Mesenchymal stem cell (in vitro differentiated cells and primary cell): ENCODE measurements at regions not wholly inside any gene's neighbourhood (a gene's known extent, or its start where the extent isn't known, plus 50 kb on each side); places are given as distances from the start of the nearest gene placed in this dataset.

ENCODE experiments used
- DNase-seq: peaks from one replicate; pipeline ENCODE4 v3.0.0-alpha.2; 2013
- H2AFZ ChIP-seq: one replicate; pipeline ENCODE4 v1.6.1; 2013; ENCODE audit warnings: low read depth, mild to moderate bottlenecking, control low read depth, inconsistent platforms, low read length, moderate library complexity
- H2AK5ac ChIP-seq: 2 replicates; pipeline ENCODE4 v1.6.1; 2013; ENCODE audit warnings: low read length, moderate library complexity, mild to moderate bottlenecking, inconsistent platforms; ENCODE audit not compliant: severe bottlenecking
- H2BK120ac ChIP-seq: one replicate; pipeline ENCODE4 v1.6.1; 2013; ENCODE audit warnings: low read depth, mild to moderate bottlenecking, inconsistent platforms, low read length, moderate library complexity
- H2BK12ac ChIP-seq, 2 experiments: one replicate each; pipeline ENCODE4 v1.6.1; 2013; ENCODE audit warnings: inconsistent platforms in 2 of 2, low read length in 2 of 2, mild to moderate bottlenecking in 2 of 2, moderate library complexity in 2 of 2, control low read depth in 1 of 2
- H2BK15ac ChIP-seq: one replicate; pipeline ENCODE4 v1.6.1; 2013; ENCODE audit warnings: mild to moderate bottlenecking, low read depth, inconsistent platforms; ENCODE audit not compliant: poor library complexity, severe bottlenecking
- H2BK5ac ChIP-seq: 2 replicates; pipeline ENCODE4 v1.6.1; 2013; ENCODE audit warnings: low read depth, mild to moderate bottlenecking, low read length, control low read depth, inconsistent platforms; ENCODE audit not compliant: poor library complexity, severe bottlenecking
- H3K14ac ChIP-seq, 2 experiments: one replicate each; pipeline ENCODE4 v1.6.1; 2013; ENCODE audit warnings: inconsistent platforms in 2 of 2, low read length in 2 of 2, control low read depth in 1 of 2, mild to moderate bottlenecking in 1 of 2, moderate library complexity in 1 of 2
- H3K18ac ChIP-seq, 2 experiments: one replicate each; pipeline ENCODE4 v1.6.1; 2013; ENCODE audit warnings: inconsistent platforms in 2 of 2, low read length in 2 of 2, control low read depth in 1 of 2, low read depth in 1 of 2, mild to moderate bottlenecking in 1 of 2
- H3K23ac ChIP-seq, 2 experiments: one replicate each; pipeline ENCODE4 v1.6.1; 2013; ENCODE audit warnings: inconsistent platforms in 2 of 2, low read length in 2 of 2, mild to moderate bottlenecking in 2 of 2, moderate library complexity in 2 of 2, control low read depth in 1 of 2
- H3K27ac ChIP-seq: 2 replicates; pipeline ENCODE4 v1.5.1; 2013; ENCODE audit warnings: mild to moderate bottlenecking, moderate library complexity, low read length, control low read depth, inconsistent platforms; ENCODE audit not compliant: poor library complexity, severe bottlenecking
- H3K27me3 ChIP-seq, 2 experiments: 2 replicates each; pipeline versions ENCODE4 v1.6.1 to v1.7.0; 2013; ENCODE audit warnings: low read length in 2 of 2, mild to moderate bottlenecking in 2 of 2, moderate library complexity in 2 of 2, control low read depth in 1 of 2, inconsistent platforms in 1 of 2; ENCODE audit not compliant: control insufficient read depth in 1 of 2, insufficient read depth in 1 of 2
- H3K36me3 ChIP-seq, 2 experiments: 2 replicates each; pipeline versions ENCODE4 v1.6.1 to v1.7.0; 2013; ENCODE audit warnings: low read length in 2 of 2, control low read depth in 1 of 2, inconsistent platforms in 1 of 2, low read depth in 1 of 2, mild to moderate bottlenecking in 1 of 2; ENCODE audit not compliant: insufficient read depth in 2 of 2, control insufficient read depth in 1 of 2
- H3K4ac ChIP-seq, 2 experiments: one replicate each; pipeline ENCODE4 v1.6.1; 2013; ENCODE audit warnings: inconsistent platforms in 2 of 2, low read length in 2 of 2, mild to moderate bottlenecking in 2 of 2, moderate library complexity in 2 of 2, control low read depth in 1 of 2, low read depth in 1 of 2
- H3K4me1 ChIP-seq: 2 replicates; pipeline ENCODE4 v1.6.1; 2013; ENCODE audit warnings: low read depth, low read length, control low read depth; ENCODE audit not compliant: control insufficient read depth, insufficient read depth
- H3K4me2 ChIP-seq: 2 replicates; pipeline ENCODE4 v1.6.1; 2013; ENCODE audit warnings: low read length, mild to moderate bottlenecking, inconsistent platforms; ENCODE audit not compliant: poor library complexity, severe bottlenecking
- H3K4me3 ChIP-seq, 2 experiments: 2 replicates each; pipeline versions ENCODE4 v1.5.1 to v1.7.0; 2013; ENCODE audit warnings: low read length in 2 of 2, mild to moderate bottlenecking in 2 of 2, control low read depth in 1 of 2, low read depth in 1 of 2; ENCODE audit not compliant: insufficient read depth in 1 of 2
- H3K79me1 ChIP-seq: replicated peaks from 2 replicates; pipeline ENCODE4 v1.6.1; 2013; ENCODE audit warnings: mild to moderate bottlenecking, control low read depth, low read length, inconsistent platforms; ENCODE audit not compliant: poor library complexity, severe bottlenecking
- H3K9ac ChIP-seq: 2 replicates; pipeline ENCODE4 v1.7.0; 2013; ENCODE audit warnings: mild to moderate bottlenecking, low read length, moderate library complexity
- H3K9me3 ChIP-seq: 2 replicates; pipeline ENCODE4 v1.7.0; 2013; ENCODE audit warnings: mild to moderate bottlenecking, low read length; ENCODE audit not compliant: control insufficient read depth
- H4K8ac ChIP-seq: one replicate; pipeline ENCODE4 v1.6.1; 2013; ENCODE audit warnings: inconsistent platforms, mild to moderate bottlenecking, low read length, moderate library complexity
- H4K91ac ChIP-seq: one replicate; pipeline ENCODE4 v1.6.1; 2013; ENCODE audit warnings: mild to moderate bottlenecking, low read length, inconsistent platforms
- WGBS: methylation state at CpG from one replicate; pipeline ENCODE4 v1.1.7; 2013; ENCODE audit warnings: mixed read lengths; 5-methylcytosine and 5-hydroxymethylcytosine counted together

DNA sequence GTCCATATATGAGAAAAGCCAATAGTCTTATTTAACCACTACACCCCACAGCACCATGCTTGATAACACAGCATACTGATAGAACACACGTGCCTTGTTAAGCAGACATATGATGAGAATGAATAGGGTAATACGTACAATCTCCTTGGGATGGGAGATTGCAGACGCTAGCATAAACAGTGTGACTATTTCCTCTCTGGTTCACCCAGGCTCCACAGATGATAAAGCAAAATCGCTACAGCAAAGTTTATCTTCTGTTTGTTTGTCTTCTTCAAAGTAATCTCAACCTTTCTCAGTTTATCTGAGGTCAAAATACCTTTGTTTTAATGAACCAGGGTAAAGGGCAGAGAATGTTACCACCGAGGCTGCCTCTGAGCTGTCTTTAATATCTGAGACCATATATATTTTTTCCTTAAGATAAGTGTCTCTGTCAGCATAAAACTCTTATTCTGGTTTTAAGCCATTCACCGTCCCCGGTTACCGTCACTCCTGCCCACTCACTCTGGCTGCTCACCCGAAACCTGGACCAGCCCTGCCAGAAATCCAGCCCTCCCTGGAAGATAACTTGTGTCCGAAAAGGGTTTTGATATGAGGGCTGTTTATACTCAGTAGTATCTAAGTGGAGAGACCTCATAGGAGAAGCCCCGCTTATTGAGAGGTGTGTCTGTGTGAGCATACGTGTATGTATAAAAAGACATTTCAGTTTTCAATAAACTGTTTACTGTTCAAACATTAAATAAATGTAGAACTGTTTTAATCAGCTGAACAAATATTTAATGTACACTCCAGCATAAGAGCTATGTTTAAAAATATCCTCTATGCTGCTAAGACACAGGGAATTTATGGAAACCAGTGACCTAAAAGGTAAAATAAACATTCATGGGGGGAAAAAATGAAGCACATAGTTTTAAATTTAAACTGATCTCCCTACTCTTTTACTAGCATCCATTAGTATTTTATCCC lies 465.4 kb downstream of the RASEF start:
- Histone ChIP-seq H4K91ac (no peak overlapping the region), H3K14ac (no peak overlapping the region), H3K36me3 (no peaks in the 10 kb centered on the region), H3K9ac (no peak overlapping the region), H2AK5ac (no peak overlapping the region), H3K18ac (peak overlapping the region; percentile 17 to 57), H3K4me2 (no peak overlapping the region), H3K4me1 (no peaks in the 10 kb centered on the region), H2BK120ac (no peak overlapping the region), H4K8ac (no peak overlapping the region), H3K27me3 (no peaks in the 10 kb centered on the region), H3K4me3 (no peak overlapping the region), H2BK12ac (peak overlapping the region; percentile 52 to 84), H2BK5ac (no peak overlapping the region), H3K27ac (no peak overlapping the region), H2BK15ac (no peak overlapping the region), H3K79me1 (no peaks in the 10 kb centered on the region), H3K4ac (no peak overlapping the region), H3K23ac (no peak overlapping the region), H2AFZ (no peak overlapping the region), H3K9me3 (no peaks in the 10 kb centered on the region)
- 46% methylated on average over 7 of the region's 12 CpGs for WGBS
- peak; percentile 32 for DNase-seq

DNA sequence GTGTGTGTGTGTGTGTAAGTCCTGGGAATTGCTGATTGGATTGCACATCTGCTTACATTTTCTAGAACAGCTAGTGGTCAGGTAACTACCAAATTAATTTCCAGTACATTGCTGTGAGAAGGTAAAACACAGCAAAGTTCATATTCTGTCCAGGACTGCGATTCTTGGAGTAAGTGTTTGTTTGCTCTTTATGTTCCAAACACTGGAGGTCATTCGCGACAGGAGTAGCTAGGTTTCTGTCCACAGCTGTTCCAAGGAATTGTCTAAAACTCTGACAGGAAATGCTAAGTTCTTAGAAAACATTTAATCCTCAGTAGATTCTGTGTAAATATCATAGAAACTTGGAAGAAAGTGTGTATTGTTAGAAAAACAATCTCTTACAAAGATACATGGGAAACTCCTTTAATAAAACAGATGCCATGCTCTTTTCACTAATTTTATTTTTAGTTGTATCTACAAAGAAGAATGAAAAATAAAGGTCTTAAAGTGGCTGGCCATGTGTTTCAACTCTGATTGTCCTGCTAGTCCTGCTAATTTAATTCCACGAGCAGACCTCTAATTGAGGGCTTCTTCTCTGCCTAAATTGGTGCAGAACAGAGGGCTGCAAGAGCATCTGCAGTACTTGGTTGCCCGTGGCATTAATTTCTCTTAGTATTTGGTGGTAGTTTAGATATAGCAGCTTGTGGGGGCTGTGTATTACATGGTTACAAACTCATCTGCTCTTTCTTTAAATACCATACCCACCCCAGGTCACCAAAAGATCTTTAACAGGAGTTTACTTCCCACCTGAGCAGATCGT lies 464.5 kb downstream of the RASEF start:
- peak overlapping the region; percentile 42 to 52 for H2BK12ac ChIP-seq
- peak overlapping the region in 1 of 2 experiments; percentile 58 for H3K4ac ChIP-seq
- H3K14ac ChIP-seq, result no peak overlapping the region
- no peak overlapping the region for H3K4me3 ChIP-seq
- H3K36me3 ChIP-seq, result no peaks in the 10 kb centered on the region
- H3K9me3 ChIP-seq, result no peaks in the 10 kb centered on the region
- no peak overlapping the region for H3K27ac ChIP-seq
- no peak overlapping the region for H2BK5ac ChIP-seq
- no peak overlapping the region for H2AFZ ChIP-seq
- H4K8ac ChIP-seq, result no peak overlapping the region
- H3K27me3 ChIP-seq, result no peaks in the 10 kb centered on the region
- no peak overlapping the region for H4K91ac ChIP-seq
- no peak overlapping the region for H2BK120ac ChIP-seq
- H3K4me1 ChIP-seq, result no peaks in the 10 kb centered on the region
- no peak overlapping the region for H3K23ac ChIP-seq
- no peak overlapping the region for H2AK5ac ChIP-seq
- H3K18ac ChIP-seq, result peak overlapping the region in 1 of 2 experiments; percentile 29
- no peaks in the 10 kb centered on the region for H3K79me1 ChIP-seq
- H3K9ac ChIP-seq, result no peak overlapping the region
- peak; percentile 41 for DNase-seq
- H3K4me2 ChIP-seq, result no peak overlapping the region
- no peak overlapping the region for H2BK15ac ChIP-seq
- WGBS, result 44% methylated on average over 5 of the region's 6 CpGs

DNA sequence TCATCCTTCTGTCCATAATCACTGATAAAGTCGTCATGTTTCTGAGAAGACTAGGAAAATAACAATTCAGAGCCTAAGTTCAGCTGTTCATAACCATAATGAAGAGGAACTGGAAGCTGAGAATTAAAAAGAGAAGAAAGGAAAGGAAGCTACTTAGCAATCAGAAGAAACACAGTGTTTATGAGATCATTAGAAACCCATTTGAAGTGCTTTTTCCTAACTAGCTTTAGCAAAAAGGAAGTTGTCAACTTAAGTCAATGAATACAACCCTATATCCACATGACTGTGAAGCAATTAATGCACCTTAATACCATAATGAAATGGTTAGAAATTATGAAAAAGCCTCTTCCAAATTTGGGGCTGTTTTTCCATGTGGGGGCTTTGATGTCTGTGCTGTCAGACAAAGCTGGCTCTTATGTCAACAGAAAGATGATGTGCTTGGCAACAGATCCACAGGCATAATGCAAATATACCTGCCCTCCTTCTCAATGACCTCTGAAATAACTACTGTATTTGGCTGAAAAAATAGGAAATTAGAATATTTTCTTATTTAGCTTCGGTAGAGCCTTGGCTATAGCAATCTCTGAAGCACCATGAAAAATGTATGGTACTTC lies 463.5 kb downstream of the RASEF start:
- Histone ChIP-seq H2BK15ac (no peak overlapping the region), H4K91ac (no peak overlapping the region), H3K36me3 (no peaks in the 10 kb centered on the region), H3K4me1 (no peaks in the 10 kb centered on the region), H2AK5ac (no peak overlapping the region), H3K14ac (no peak overlapping the region), H2BK120ac (no peak overlapping the region), H3K4me2 (no peak overlapping the region), H2BK5ac (no peak overlapping the region), H2BK12ac (no peak overlapping the region), H3K9ac (no peak overlapping the region), H3K27ac (no peak overlapping the region), H3K79me1 (no peaks in the 10 kb centered on the region), H3K4ac (no peak overlapping the region), H2AFZ (no peak overlapping the region), H4K8ac (no peak overlapping the region), H3K23ac (no peak overlapping the region), H3K18ac (no peak overlapping the region), H3K9me3 (no peaks in the 10 kb centered on the region), H3K27me3 (no peaks in the 10 kb centered on the region), H3K4me3 (no peak overlapping the region)
- DNase-seq, result no peak
- 100% methylated on average over 1 of the region's 2 CpGs for WGBS
